OCI-LY7 (cell line): ENCODE measurements at regions not wholly inside any gene's neighbourhood (a gene's known extent, or its start where the extent isn't known, plus 50 kb on each side); places are given as distances from the start of the nearest gene placed in this dataset.

ENCODE experiments used
- EZH2phosphoT487 ChIP-seq: fragments of 200-600 bp; sonication (generic); IDR thresholded peaks from 2 replicates; pipeline ENCODE4 v1.6.1; 2018; ENCODE audit warnings: low read depth, borderline replicate concordance, mild to moderate bottlenecking, mixed run types, antibody characterized with exemption, low read length, moderate library complexity, mixed read lengths
- TF ChIP-seq, protein P1 (sequence below): fragments of 200-600 bp; sonication (generic); conservative IDR thresholded peaks from 2 replicates; pipeline ENCODE4 v1.5.1; 2014; ENCODE audit warnings: mild to moderate bottlenecking, antibody characterized with exemption, low read length, moderate library complexity, mixed read lengths

DNA sequence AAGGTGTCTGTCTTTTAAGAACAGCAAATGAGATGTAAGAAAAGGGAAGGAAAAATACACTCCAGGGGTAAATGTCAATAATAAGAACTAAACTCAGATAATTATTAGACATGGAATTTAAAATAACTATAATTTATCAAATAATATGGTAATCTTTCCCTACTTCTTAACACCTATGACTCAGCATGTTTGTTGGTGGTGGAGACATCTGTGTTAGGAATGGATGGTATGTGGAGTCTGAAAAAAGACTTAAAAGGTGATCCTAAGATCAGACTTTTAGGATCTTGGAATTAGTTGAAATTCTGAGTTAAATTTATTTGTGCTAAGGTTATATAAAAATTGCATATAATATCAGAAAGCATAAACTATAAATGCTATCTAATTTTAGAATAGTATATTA lies 915.1 kb downstream of the SLITRK5 start:
- TF ChIP-seq, protein P1, sequence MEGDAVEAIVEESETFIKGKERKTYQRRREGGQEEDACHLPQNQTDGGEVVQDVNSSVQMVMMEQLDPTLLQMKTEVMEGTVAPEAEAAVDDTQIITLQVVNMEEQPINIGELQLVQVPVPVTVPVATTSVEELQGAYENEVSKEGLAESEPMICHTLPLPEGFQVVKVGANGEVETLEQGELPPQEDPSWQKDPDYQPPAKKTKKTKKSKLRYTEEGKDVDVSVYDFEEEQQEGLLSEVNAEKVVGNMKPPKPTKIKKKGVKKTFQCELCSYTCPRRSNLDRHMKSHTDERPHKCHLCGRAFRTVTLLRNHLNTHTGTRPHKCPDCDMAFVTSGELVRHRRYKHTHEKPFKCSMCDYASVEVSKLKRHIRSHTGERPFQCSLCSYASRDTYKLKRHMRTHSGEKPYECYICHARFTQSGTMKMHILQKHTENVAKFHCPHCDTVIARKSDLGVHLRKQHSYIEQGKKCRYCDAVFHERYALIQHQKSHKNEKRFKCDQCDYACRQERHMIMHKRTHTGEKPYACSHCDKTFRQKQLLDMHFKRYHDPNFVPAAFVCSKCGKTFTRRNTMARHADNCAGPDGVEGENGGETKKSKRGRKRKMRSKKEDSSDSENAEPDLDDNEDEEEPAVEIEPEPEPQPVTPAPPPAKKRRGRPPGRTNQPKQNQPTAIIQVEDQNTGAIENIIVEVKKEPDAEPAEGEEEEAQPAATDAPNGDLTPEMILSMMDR = no peak
- TF ChIP-seq EZH2phosphoT487 = no peak
